A673 (cell line): ENCODE measurements at regions not wholly inside any gene's neighbourhood (a gene's known extent, or its start where the extent isn't known, plus 50 kb on each side); places are given as distances from the start of the nearest gene placed in this dataset.

Experiments
- EZH2 ChIP-seq: fragments of 200-600 bp; sonication (generic); IDR thresholded peaks from 2 replicates; pipeline ENCODE4 v1.6.1; 2017; ENCODE audit warnings: borderline replicate concordance, low read depth, mild to moderate bottlenecking, mixed read lengths, antibody characterized with exemption, low read length; ENCODE audit not compliant: poor library complexity, severe bottlenecking
- TF ChIP-seq, protein P1 (sequence below): fragments of 300-800, 200-600 bp; sonication (generic); conservative IDR thresholded peaks from 2 replicates; pipeline ENCODE4 v1.5.1; 2017; ENCODE audit warnings: low read depth, mild to moderate bottlenecking, antibody characterized with exemption, low read length, moderate library complexity, mixed read lengths

DNA sequence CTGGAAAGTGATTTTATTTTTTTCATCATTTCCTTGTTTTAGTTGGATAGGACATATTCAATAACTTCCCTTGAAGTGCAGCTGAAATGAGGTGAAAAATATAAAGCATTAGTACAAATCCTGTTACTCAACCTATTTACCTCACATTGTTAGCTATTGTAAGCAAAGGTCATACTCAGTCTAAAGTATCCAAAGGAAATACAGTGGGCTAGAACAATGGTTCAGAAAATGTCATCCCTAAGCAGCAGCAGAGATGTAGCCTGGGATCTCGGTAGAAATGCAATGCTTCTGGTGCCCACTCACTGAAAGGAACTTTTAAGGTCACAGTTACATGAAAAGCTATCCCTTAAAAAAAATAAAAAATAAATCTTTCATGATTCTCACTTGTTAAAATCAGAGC is 300.6 kb downstream of the PPP4R3C start:
- TF ChIP-seq, protein P1, sequence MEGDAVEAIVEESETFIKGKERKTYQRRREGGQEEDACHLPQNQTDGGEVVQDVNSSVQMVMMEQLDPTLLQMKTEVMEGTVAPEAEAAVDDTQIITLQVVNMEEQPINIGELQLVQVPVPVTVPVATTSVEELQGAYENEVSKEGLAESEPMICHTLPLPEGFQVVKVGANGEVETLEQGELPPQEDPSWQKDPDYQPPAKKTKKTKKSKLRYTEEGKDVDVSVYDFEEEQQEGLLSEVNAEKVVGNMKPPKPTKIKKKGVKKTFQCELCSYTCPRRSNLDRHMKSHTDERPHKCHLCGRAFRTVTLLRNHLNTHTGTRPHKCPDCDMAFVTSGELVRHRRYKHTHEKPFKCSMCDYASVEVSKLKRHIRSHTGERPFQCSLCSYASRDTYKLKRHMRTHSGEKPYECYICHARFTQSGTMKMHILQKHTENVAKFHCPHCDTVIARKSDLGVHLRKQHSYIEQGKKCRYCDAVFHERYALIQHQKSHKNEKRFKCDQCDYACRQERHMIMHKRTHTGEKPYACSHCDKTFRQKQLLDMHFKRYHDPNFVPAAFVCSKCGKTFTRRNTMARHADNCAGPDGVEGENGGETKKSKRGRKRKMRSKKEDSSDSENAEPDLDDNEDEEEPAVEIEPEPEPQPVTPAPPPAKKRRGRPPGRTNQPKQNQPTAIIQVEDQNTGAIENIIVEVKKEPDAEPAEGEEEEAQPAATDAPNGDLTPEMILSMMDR, result no peak
- TF ChIP-seq EZH2, result no peak
